Activated T-helper 1 cell treated with anti-CD3 and anti-CD28 coated beads, Interleukin-12 subunit alpha, Interleukin-12 subunit beta, Interleukin-2, Interleukin-4 antibody, amounts not matched to agents 30 ng/mL and 10 ng/mL and 1 ng/mL, durations not matched to agents 14 hours and 24 hours and 36 hours (primary cell): ENCODE measurements at regions not wholly inside any gene's neighbourhood (a gene's known extent, or its start where the extent isn't known, plus 50 kb on each side); places are given as distances from the start of the nearest gene placed in this dataset.

Experiments
- DNase-seq: peaks from one replicate; pipeline ENCODE4 v3.0.0; 2021; ENCODE audit warnings: low spot score
- H3K27ac Mint-ChIP-seq: one replicate; pipeline ENCODE4 v1.8.0; 2021; ENCODE audit warnings: mild to moderate bottlenecking, mixed read lengths
- H3K27me3 Mint-ChIP-seq: one replicate; pipeline ENCODE4 v1.8.0; 2022; ENCODE audit warnings: mild to moderate bottlenecking, moderate library complexity, mixed read lengths; ENCODE audit not compliant: insufficient read depth
- H3K36me3 Mint-ChIP-seq: one replicate; pipeline ENCODE4 v1.8.0; 2021; ENCODE audit warnings: low read depth, mixed read lengths
- H3K4me1 Mint-ChIP-seq: one replicate; pipeline ENCODE4 v1.8.0; 2021; ENCODE audit warnings: low read depth, mixed read lengths
- H3K4me3 Mint-ChIP-seq: one replicate; pipeline ENCODE4 v1.8.0; 2021; ENCODE audit warnings: mild to moderate bottlenecking, moderate library complexity, mixed read lengths
- H3K9me3 Mint-ChIP-seq: one replicate; pipeline ENCODE4 v1.8.0; 2021; ENCODE audit warnings: mixed read lengths
- intact Hi-C: fragments of 100-400 bp; cut with micrococcal nuclease; formaldehyde crosslinking; loops from one replicate; pipeline ENCODE4 v1.15.1; 2024

DNA sequence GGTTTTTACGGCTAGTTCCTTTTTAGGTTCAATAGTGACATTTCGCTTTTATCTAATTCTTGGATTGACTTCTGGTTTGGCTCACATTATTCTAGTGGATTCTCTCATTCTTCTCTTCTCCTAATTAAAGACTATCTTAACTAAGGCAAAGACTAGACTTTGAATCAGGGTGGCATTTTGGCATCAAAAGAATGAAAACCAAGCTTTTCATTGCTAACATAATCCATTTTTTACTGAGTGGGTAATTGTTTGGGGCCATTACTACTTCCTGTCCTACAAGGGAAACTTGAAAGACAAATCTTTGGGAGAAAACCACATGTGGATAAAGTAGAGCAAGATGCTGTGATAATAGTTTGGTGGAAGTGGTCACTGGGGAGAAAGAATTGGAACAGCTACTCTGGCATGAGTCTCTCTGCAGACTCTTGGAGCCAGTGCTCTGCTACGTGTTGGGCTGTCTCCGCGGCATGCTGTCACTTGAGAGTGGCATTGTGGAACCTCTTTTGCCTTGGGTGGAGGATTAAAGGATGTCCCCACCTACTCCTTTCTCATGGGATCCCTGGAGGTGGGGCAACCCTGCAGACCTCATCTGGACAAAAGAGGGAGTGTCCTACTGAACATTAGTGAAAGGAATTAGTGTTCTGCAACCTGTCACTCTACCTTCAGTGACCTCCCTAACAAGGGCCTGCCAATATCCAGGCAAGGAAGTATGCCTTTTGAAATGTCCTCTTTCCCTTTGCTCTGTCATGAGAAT lies 280.4 kb downstream of the PSAT1 start:
- no peak for DNase-seq
- H3K27me3 Mint-ChIP-seq = peaks cover 6% of the 10 kb centered on the region

DNA sequence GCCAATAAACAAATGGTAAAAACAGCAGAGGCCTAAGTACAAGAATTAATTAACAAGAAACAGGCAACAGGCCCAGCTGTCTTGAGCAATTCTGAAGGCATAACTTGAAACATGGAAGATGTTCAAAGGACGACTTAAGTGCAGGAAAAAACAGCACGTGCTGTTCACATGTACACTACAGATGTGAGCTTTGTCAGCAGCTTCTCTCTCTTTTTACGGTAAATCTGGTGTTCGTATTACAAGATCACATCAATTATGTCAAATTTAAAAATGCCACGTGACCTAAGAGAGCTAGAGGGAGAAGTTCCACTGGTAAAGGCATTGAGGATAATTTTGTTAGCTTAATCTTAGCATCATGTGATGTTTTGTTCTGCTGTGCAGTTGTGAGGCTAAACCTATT lies 281.1 kb downstream of the PSAT1 start:
- Mint-ChIP-seq H3K27me3 (peaks cover 8% of the 10 kb centered on the region), H3K9me3 (no peaks in the 10 kb centered on the region), H3K27ac (no peak overlapping the region), H3K4me1 (no peaks in the 10 kb centered on the region), H3K4me3 (no peak overlapping the region), H3K36me3 (no peaks in the 10 kb centered on the region)
- DNase-seq = no peak
- intact Hi-C loops = no loop called here

More for the DNA sequence above, 280.4 kb downstream of the PSAT1 start:
- intact Hi-C loops = no loop called here
- no peak overlapping the region for H3K4me3 Mint-ChIP-seq
- H3K27ac Mint-ChIP-seq = no peak overlapping the region
- no peaks in the 10 kb centered on the region for H3K4me1 Mint-ChIP-seq
- H3K9me3 Mint-ChIP-seq = no peaks in the 10 kb centered on the region
- no peaks in the 10 kb centered on the region for H3K36me3 Mint-ChIP-seq

DNA sequence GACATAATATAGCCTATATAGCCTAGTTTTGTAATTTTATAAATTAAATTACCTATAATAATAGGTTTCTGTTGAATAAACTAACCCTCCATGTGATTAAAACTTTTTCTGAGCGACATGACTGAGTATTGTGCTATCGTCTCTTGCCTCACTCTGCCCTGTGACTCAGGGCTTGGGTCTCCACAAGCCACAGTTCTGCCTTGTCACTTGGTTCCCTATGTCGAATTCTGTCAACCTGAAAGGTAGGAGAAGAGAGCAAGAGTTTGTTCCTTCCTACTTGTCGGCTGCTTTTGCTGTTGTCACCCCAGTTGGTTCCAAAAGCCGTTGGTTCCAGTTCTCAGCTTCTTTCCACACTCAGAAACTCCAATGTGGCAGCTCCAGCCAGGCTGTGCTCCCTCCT lies 285.9 kb downstream of the PSAT1 start:
- DNase-seq = no peak
- Mint-ChIP-seq H3K4me3 (no peak overlapping the region), H3K36me3 (no peaks in the 10 kb centered on the region), H3K27ac (no peak overlapping the region), H3K9me3 (no peaks in the 10 kb centered on the region), H3K27me3 (peaks cover 11% of the 10 kb centered on the region), H3K4me1 (no peaks in the 10 kb centered on the region)
- intact Hi-C loops = no loop called here

DNA sequence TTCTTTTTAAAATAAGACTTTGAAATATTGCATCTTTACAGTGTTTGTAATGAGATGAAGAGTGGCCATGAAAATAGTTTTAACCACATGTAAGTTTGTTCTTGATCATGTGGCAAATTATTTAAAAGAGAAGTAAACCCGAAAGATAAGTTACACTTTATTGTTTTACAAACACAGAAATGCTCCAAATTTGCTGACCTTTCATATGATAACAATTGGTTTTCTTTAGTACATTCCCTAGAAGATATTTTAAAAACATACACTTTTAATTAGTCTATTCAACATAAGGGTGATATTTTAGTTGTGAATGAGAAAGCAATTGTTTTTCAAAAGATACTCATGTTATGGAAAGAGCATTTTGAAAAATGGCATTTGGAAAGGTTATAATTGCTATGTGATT lies 287.7 kb downstream of the PSAT1 start:
- Mint-ChIP-seq H3K9me3 (no peaks in the 10 kb centered on the region), H3K4me3 (no peak overlapping the region), H3K36me3 (no peaks in the 10 kb centered on the region), H3K27me3 (peaks cover 11% of the 10 kb centered on the region), H3K27ac (no peak overlapping the region), H3K4me1 (no peaks in the 10 kb centered on the region)
- no peak for DNase-seq
- intact Hi-C loops = no loop called here

DNA sequence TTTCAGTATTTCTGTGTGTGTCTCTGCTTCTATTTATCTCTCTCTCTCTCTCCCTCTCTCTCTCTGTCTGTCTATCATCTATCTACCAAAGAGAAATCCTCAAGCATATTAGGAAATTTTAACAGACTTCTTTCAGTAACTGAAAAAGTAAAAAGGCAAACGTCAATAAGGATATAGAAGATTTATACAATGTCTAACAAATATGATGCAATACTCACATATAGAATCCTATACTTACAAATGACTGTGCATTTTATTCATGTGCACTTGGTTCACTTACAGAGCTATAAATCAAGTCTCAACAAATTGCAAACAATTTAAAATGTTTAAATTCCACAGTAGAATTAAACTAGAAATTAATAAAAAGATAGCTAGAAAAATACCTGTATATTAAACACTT lies 289.0 kb downstream of the PSAT1 start:
- Mint-ChIP-seq H3K4me1 (no peaks in the 10 kb centered on the region), H3K27ac (no peak overlapping the region), H3K27me3 (peaks cover 11% of the 10 kb centered on the region), H3K36me3 (no peaks in the 10 kb centered on the region), H3K9me3 (no peaks in the 10 kb centered on the region), H3K4me3 (no peak overlapping the region)
- DNase-seq = no peak
- intact Hi-C loops = no loop called here

- H3K27me3 Mint-ChIP-seq = no peaks in the 10 kb centered on the region
- no peaks in the 10 kb centered on the region for H3K36me3 Mint-ChIP-seq
- intact Hi-C loops = no loop called here
- no peak overlapping the region for H3K4me3 Mint-ChIP-seq
- no peaks in the 10 kb centered on the region for H3K9me3 Mint-ChIP-seq
- no peak for DNase-seq
- no peaks in the 10 kb centered on the region for H3K4me1 Mint-ChIP-seq
- H3K27ac Mint-ChIP-seq = no peak overlapping the region
These were observed 293.1 kb downstream of the PSAT1 start for GRCh38 chr9:78590068-78590467.

- no peak for DNase-seq
- no peak overlapping the region for H3K27ac Mint-ChIP-seq
- H3K4me1 Mint-ChIP-seq = no peaks in the 10 kb centered on the region
- H3K36me3 Mint-ChIP-seq = no peaks in the 10 kb centered on the region
- H3K4me3 Mint-ChIP-seq = no peak overlapping the region
- no peaks in the 10 kb centered on the region for H3K27me3 Mint-ChIP-seq
- intact Hi-C loops = no loop called here
- H3K9me3 Mint-ChIP-seq = no peaks in the 10 kb centered on the region
These were observed 295.9 kb downstream of the PSAT1 start for GRCh38 chr9:78592811-78593210.

GRCh38 chr9:78595200-78595945 lies 298.4 kb downstream of the PSAT1 start:
- intact Hi-C loops = no loop called here
- no peak overlapping the region for H3K4me3 Mint-ChIP-seq
- no peaks in the 10 kb centered on the region for H3K36me3 Mint-ChIP-seq
- H3K27me3 Mint-ChIP-seq = no peaks in the 10 kb centered on the region
- H3K9me3 Mint-ChIP-seq = no peaks in the 10 kb centered on the region
- DNase-seq = no peak
- no peaks in the 10 kb centered on the region for H3K4me1 Mint-ChIP-seq
- H3K27ac Mint-ChIP-seq = no peak overlapping the region

DNA sequence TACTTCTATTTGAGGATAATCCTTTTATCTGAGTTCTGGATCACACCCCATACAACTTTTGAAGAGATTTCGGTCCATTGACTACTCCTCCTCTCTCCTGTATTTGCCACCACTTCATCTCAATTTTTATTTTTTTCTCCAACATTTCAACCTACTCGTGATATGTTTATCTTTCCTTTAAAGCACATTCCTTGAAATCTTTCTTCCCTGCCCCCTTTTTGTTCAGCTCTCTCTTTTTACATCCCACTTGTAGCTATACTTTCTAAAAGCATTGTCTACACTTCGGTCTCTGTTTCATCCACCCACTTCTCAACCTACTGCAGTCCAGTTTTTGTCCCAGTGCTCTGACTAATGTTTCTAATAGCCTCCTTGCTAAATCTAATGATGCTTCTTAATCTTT lies 299.4 kb downstream of the PSAT1 start:
- DNase-seq = no peak
- intact Hi-C loops = no loop called here
- no peaks in the 10 kb centered on the region for H3K4me1 Mint-ChIP-seq
- H3K27ac Mint-ChIP-seq = no peak overlapping the region
- H3K4me3 Mint-ChIP-seq = no peak overlapping the region
- H3K9me3 Mint-ChIP-seq = no peaks in the 10 kb centered on the region
- H3K36me3 Mint-ChIP-seq = no peaks in the 10 kb centered on the region
- no peaks in the 10 kb centered on the region for H3K27me3 Mint-ChIP-seq

DNA sequence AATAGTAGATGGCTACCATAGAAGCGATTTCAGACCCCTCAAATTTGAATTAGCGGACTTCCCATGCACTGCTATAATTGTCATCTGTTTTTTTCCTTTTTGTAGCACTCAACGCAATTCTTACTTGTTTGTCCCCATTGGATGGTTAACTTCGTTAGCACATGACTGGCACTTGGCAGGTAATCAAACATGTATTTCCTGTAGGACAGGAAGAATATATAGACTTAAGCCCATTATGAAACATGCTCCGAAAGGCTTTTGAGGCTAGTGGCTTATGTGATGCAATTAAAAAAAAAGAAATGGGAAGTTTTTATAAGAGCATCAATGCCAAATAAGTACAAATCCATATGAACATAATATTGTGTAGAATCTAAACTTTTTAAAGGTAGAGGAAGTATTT lies 301.2 kb downstream of the PSAT1 start:
- Mint-ChIP-seq H3K27me3 (no peaks in the 10 kb centered on the region), H3K4me3 (no peak overlapping the region), H3K4me1 (no peaks in the 10 kb centered on the region), H3K27ac (no peak overlapping the region), H3K9me3 (no peaks in the 10 kb centered on the region), H3K36me3 (no peaks in the 10 kb centered on the region)
- intact Hi-C loops = no loop called here
- DNase-seq = no peak

- intact Hi-C loops = no loop called here
- Mint-ChIP-seq H3K4me3 (no peak overlapping the region), H3K27me3 (no peaks in the 10 kb centered on the region), H3K9me3 (no peaks in the 10 kb centered on the region), H3K27ac (no peak overlapping the region), H3K4me1 (no peaks in the 10 kb centered on the region), H3K36me3 (no peaks in the 10 kb centered on the region)
- no peak for DNase-seq
These were observed 303.0 kb downstream of the PSAT1 start for GRCh38 chr9:78599926-78600325.

DNA sequence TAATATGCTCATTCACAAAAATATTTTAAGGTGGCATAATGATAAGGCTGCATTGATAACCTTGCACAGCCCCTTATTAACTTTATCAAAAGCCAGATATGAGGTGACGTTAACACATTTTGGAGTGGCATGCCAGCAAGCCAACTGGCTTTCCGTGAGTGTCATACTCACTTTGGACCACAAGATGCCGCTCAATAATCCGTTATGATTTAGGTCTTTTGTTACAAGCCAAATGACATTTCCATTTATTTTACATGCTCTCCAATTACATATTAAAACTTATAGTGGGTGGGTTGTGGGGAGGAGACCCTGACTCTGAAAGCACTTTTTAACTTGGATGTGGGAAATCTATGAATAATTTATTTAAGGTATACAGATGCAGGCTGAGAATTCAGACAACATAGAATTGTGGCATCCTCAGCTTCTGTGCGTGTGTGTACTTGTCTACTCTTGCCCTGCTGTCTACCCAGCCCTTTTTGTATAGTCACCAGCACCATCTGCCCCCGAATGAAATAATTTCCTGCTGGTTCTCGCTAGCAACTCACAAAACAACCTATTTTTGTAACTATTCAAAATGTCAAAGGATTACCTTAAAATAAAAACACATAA lies 305.1 kb downstream of the PSAT1 start:
- no peaks in the 10 kb centered on the region for H3K27me3 Mint-ChIP-seq
- no peak overlapping the region for H3K27ac Mint-ChIP-seq
- intact Hi-C loops = no loop called here
- H3K36me3 Mint-ChIP-seq = no peaks in the 10 kb centered on the region
- no peaks in the 10 kb centered on the region for H3K9me3 Mint-ChIP-seq
- H3K4me3 Mint-ChIP-seq = no peak overlapping the region
- no peaks in the 10 kb centered on the region for H3K4me1 Mint-ChIP-seq
- DNase-seq = no peak
